ENCODE measurements at regions not wholly inside any gene's neighbourhood (a gene's known extent, or its start where the extent isn't known, plus 50 kb on each side); places are given as distances from the start of the nearest gene placed in this dataset.

GRCh38 chr18:34364699-34365098 is 140.0 kb upstream of the NOL4 start (continued):
- TF ChIP-seq ATF7 (IDR thresholded peaks at IDR 0.05; ENCODE audit: low read depth), result no peak

DNA sequence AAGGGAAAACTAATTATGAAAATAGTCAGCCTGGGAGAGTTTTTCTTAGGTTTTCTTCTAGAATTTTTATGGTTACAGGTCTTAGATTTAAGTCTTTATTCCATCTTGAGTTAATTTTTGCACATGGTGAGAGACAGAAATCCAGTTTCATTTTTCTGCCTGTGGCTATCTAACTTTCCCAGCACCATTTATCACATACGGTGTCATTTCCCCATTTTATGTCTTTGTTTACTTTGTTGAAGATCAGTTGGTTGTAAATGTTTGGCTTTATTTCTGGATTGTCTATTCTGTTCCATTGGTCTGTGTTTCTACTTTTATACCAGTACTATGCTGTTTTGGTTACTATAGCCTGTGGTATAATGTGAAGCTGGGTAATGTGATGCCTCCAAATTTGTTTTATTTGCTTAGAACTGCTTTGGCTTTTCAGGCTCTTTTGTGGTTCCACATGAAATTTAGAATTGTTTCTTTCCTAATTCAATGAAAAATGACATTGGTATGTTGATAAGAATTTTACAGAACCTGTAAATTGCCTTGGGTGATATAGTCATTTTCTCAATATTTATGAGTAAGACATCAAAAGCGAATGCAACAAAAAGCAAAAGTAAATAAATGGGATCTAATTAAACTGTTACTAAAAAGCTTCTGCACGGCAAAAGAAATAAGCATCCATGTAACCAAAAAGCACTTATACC is 146.1 kb upstream of the NOL4 start:
- ChIA-PET POLR2A (no interaction called here), CTCF (interaction anchor here (0.6 to 1.4 kb wide), 6 partner anchors 10 to 493 kb away, joined by 3 to 6 read pairs (median 3); no protein-coding TSS in a partner anchor), RAD21 (ENCODE audit: unreplicated experiment) (no interaction called here), SMC1A (ENCODE audit: uncharacterized antibody, unreplicated experiment) (interaction anchor here (0.7 to 1.6 kb wide), 7 partner anchors 8 to 179 kb away, joined by 3 to 6 read pairs (median 4); no protein-coding TSS in a partner anchor)
- Histone ChIP-seq H3K9ac (ENCODE audit: control insufficient read depth, insufficient read depth, low read length) (no peak overlapping the region), H3K4me1 (ENCODE audit: control insufficient read depth, insufficient read depth, low read length) (no peaks in the 10 kb centered on the region), H3K4me3 (no peak overlapping the region), H4K20me1 (ENCODE audit: control insufficient read depth, insufficient read depth) (no peaks in the 10 kb centered on the region), H3K27me3 (replicated peaks in 1 of 2; ENCODE audit: control insufficient read depth in 2 of 2, insufficient read depth in 2 of 2, low read length in 1 of 2) (no peaks in the 10 kb centered on the region; a peak in 1 of 4 replicates), H3K27ac (ENCODE audit: control insufficient read depth, insufficient read depth) (no peak overlapping the region), H3K4me2 (ENCODE audit: control insufficient read depth, insufficient read depth) (no peak overlapping the region), H2AFZ (ENCODE audit: control insufficient read depth, low read depth, low read length) (no peak overlapping the region), H3K36me3 (ENCODE audit: control insufficient read depth in 2 of 2, insufficient read depth in 2 of 2, low read length in 1 of 2) (no peaks in the 10 kb centered on the region), H3K79me2 (ENCODE audit: control insufficient read depth, insufficient read depth, low read length) (no peaks in the 10 kb centered on the region), H3K9me3 (replicated peaks; ENCODE audit: control insufficient read depth, insufficient read depth, low read length) (no peaks in the 10 kb centered on the region)
- BruUV-seq (replicated peaks), result no TSS peak
- intact Hi-C loops (cut with micrococcal nuclease; ENCODE audit: unreplicated experiment), result no loop called here
- in situ Hi-C loops (cut with MboI), result no loop called here
- WGBS (ENCODE audit: insufficient coverage, insufficient replicate concordance, low lambda C conversion rate, missing lambda C conversion rate), result 66% methylated on average over 3 of the region's 3 CpGs
- ATAC-seq (peak; percentile 60), DNase-seq (ENCODE audit: low read depth, low spot score) (no peak), FAIRE-seq (no peak)
- TF ChIP-seq SP1 (IDR thresholded peaks at IDR 0.05; ENCODE audit: low read depth, low read length) (no peak), RAD21 (IDR thresholded peaks at IDR 0.05; ENCODE audit: insufficient read depth, low read depth, low read length) (no peak), TBL1XR1 (IDR thresholded peaks at IDR 0.05; ENCODE audit: low read depth, low read length) (no peak), CHD2 (IDR thresholded peaks at IDR 0.05; ENCODE audit: borderline replicate concordance, low read depth, low read length) (no peak), MLLT1 (IDR thresholded peaks at IDR 0.05) (no peak), TCF12 (IDR thresholded peaks at IDR 0.05; ENCODE audit: low read depth, low read length) (no peak), RELB (IDR thresholded peaks at IDR 0.05; ENCODE audit: low read depth) (0 out of 2 replicates have a peak, but pooled peaks have one; percentile 29), NR2C2 (IDR thresholded peaks at IDR 0.05; ENCODE audit: borderline replicate concordance, control insufficient read depth, insufficient read length, low read depth) (no peak), FOS (IDR thresholded peaks at IDR 0.05; ENCODE audit: borderline replicate concordance, extremely low read depth, insufficient read length) (no peak)
- TF ChIP-seq, protein P1, sequence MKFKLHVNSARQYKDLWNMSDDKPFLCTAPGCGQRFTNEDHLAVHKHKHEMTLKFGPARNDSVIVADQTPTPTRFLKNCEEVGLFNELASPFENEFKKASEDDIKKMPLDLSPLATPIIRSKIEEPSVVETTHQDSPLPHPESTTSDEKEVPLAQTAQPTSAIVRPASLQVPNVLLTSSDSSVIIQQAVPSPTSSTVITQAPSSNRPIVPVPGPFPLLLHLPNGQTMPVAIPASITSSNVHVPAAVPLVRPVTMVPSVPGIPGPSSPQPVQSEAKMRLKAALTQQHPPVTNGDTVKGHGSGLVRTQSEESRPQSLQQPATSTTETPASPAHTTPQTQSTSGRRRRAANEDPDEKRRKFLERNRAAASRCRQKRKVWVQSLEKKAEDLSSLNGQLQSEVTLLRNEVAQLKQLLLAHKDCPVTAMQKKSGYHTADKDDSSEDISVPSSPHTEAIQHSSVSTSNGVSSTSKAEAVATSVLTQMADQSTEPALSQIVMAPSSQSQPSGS (IDR thresholded peaks at IDR 0.05; ENCODE audit: low read length), result no peak
- TF ChIP-seq, protein P2, sequence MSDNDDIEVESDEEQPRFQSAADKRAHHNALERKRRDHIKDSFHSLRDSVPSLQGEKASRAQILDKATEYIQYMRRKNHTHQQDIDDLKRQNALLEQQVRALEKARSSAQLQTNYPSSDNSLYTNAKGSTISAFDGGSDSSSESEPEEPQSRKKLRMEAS (IDR thresholded peaks at IDR 0.05; ENCODE audit: low read depth, low read length), result no peak
- TF ChIP-seq, protein P3, sequence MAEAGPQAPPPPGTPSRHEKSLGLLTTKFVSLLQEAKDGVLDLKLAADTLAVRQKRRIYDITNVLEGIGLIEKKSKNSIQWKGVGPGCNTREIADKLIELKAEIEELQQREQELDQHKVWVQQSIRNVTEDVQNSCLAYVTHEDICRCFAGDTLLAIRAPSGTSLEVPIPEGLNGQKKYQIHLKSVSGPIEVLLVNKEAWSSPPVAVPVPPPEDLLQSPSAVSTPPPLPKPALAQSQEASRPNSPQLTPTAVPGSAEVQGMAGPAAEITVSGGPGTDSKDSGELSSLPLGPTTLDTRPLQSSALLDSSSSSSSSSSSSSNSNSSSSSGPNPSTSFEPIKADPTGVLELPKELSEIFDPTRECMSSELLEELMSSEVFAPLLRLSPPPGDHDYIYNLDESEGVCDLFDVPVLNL (IDR thresholded peaks at IDR 0.05; ENCODE audit: low read depth, low read length), result no peak
- TF ChIP-seq, protein P4, sequence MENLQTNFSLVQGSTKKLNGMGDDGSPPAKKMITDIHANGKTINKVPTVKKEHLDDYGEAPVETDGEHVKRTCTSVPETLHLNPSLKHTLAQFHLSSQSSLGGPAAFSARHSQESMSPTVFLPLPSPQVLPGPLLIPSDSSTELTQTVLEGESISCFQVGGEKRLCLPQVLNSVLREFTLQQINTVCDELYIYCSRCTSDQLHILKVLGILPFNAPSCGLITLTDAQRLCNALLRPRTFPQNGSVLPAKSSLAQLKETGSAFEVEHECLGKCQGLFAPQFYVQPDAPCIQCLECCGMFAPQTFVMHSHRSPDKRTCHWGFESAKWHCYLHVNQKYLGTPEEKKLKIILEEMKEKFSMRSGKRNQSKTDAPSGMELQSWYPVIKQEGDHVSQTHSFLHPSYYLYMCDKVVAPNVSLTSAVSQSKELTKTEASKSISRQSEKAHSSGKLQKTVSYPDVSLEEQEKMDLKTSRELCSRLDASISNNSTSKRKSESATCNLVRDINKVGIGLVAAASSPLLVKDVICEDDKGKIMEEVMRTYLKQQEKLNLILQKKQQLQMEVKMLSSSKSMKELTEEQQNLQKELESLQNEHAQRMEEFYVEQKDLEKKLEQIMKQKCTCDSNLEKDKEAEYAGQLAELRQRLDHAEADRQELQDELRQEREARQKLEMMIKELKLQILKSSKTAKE (IDR thresholded peaks at IDR 0.05; ENCODE audit: low read depth, poor library complexity, severe bottlenecking), result no peak

Measured in GM12878 (cell line).